K562 (cell line): ENCODE measurements at regions not wholly inside any gene's neighbourhood (a gene's known extent, or its start where the extent isn't known, plus 50 kb on each side); places are given as distances from the start of the nearest gene placed in this dataset.

Experiments
- CTCF ChIP-seq, 3 experiments: IDR thresholded peaks in 2 of 3; conservative IDR thresholded peaks in 1 of 3; 2 replicates each; pipeline ENCODE4 v1.5.1; 2011 to 2012; ENCODE audit warnings: low read length in 3 of 3, mild to moderate bottlenecking in 3 of 3, control low read depth in 2 of 3, improper control_type of control experiment in 1 of 3, inconsistent platforms in 1 of 3, low read depth in 1 of 3, mixed read lengths in 1 of 3, moderate library complexity in 1 of 3; ENCODE audit not compliant: insufficient read depth in 2 of 3
- ZNF174 ChIP-seq: fragments of 250-450 bp; sonication (Bioruptor Pico); IDR thresholded peaks from 2 replicates; pipeline ENCODE4 v1.4.0; 2020; ENCODE audit warnings: mild to moderate bottlenecking

DNA sequence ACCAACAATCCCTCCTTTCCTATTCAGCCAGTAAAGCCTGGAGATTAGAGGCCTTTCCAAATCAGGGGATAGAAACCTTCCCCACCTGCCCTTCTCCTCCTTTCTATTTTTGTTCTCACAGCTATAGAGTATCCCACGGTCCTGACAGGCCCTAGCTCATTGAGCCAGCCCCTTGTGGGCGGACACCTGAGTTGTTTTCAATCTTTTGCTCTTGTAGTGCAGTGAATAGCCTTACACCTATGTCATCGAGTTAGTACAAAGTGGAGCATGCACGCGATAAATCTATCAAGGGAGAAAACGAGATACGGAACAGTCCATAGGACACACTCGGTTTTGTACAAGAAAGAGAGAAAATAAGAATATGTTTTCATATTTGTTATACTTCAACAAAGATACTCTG, 77.2 kb downstream of the TSPAN17 start:
- TF ChIP-seq ZNF174 (CRISPR knock-in tag), result no peak
- no peak for TF ChIP-seq CTCF (IDR thresholded peaks at IDR 0.05 in 2 of 3, conservative IDR thresholded peaks at IDR 0.05 in 1 of 3; ENCODE audit: insufficient read depth in 2 of 3, low read depth in 1 of 3, low read length in 3 of 3)
